SK-N-MC (cell line): ENCODE measurements at regions not wholly inside any gene's neighbourhood (a gene's known extent, or its start where the extent isn't known, plus 50 kb on each side); places are given as distances from the start of the nearest gene placed in this dataset.

ENCODE experiments used
- EZH2 ChIP-seq: fragments of 200-600 bp; sonication (generic); IDR thresholded peaks from one replicate; pipeline ENCODE4 v1.6.1; 2017; ENCODE audit warnings: antibody characterized with exemption
- POLR2AphosphoS5 ChIP-seq: IDR thresholded peaks from 2 replicates; pipeline ENCODE4 v1.6.1; 2012; ENCODE audit warnings: mild to moderate bottlenecking, low read depth, low read length, borderline replicate concordance

DNA sequence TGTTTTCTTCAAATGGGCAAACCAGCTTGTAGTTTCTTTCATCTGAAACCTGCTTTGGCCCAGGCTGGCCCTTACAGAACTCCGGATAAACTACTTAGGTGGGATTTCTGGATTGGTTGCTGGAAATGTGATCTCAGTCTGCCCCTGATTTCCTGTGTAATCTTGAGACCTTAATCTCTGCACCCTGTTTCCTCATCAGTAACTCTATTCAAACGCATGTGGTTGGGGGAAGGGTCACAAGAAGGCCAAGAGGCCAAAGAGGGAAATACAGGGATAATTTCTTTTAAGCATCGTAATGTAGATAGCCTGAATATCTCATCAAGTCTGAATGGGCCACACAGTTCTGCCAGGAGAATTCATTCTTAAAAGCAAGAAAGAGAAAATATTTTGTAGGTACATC, 483.6 kb downstream of the LTN1 start:
- TF ChIP-seq POLR2AphosphoS5, result no peak
- TF ChIP-seq EZH2, result no peak
